ENCODE measurements at regions not wholly inside any gene's neighbourhood (a gene's known extent, or its start where the extent isn't known, plus 50 kb on each side); places are given as distances from the start of the nearest gene placed in this dataset.

DNA sequence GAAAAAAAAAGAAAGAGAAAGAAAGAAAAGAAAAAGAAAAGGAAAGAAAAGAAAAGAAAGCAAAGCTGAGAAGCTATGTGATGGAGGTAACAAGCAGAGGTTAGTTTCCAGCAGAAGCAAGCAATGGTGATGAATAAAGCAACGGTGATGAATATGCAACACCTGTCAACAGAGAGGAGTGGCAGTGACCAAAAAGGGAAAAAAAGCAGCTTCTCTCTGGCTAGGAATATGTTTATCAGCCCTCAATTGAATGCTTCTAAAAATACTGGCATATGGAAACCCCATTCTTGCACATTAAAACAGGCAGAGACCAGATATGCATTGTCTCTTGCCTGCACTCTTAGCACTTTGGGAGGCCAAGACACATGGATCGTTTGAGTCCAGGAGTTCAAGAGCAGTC is 100.9 kb downstream of the GJA1 start:
- Histone ChIP-seq H3K4me2 (ENCODE audit: low read length) (no peak overlapping the region), H3K9ac (no peak overlapping the region), H3K4me3 (ENCODE audit: low read depth, low read length) (no peak overlapping the region), H3K36me3 (ENCODE audit: control insufficient read depth, insufficient read depth, low read length) (no peaks in the 10 kb centered on the region), H3K27ac (no peak overlapping the region), H3K9me3 (ENCODE audit: control insufficient read depth, low read length) (peaks cover 2% of the 10 kb centered on the region), H3K4me1 (peaks cover 6% of the 10 kb centered on the region), H3K79me2 (no peaks in the 10 kb centered on the region), H2AFZ (peak overlapping the region; percentile 40), H3K27me3 (ENCODE audit: control insufficient read depth, insufficient read depth, low read length) (no peaks in the 10 kb centered on the region)
- TF ChIP-seq, protein P1, sequence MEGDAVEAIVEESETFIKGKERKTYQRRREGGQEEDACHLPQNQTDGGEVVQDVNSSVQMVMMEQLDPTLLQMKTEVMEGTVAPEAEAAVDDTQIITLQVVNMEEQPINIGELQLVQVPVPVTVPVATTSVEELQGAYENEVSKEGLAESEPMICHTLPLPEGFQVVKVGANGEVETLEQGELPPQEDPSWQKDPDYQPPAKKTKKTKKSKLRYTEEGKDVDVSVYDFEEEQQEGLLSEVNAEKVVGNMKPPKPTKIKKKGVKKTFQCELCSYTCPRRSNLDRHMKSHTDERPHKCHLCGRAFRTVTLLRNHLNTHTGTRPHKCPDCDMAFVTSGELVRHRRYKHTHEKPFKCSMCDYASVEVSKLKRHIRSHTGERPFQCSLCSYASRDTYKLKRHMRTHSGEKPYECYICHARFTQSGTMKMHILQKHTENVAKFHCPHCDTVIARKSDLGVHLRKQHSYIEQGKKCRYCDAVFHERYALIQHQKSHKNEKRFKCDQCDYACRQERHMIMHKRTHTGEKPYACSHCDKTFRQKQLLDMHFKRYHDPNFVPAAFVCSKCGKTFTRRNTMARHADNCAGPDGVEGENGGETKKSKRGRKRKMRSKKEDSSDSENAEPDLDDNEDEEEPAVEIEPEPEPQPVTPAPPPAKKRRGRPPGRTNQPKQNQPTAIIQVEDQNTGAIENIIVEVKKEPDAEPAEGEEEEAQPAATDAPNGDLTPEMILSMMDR (IDR thresholded peaks at IDR 0.05), result no peak

DNA sequence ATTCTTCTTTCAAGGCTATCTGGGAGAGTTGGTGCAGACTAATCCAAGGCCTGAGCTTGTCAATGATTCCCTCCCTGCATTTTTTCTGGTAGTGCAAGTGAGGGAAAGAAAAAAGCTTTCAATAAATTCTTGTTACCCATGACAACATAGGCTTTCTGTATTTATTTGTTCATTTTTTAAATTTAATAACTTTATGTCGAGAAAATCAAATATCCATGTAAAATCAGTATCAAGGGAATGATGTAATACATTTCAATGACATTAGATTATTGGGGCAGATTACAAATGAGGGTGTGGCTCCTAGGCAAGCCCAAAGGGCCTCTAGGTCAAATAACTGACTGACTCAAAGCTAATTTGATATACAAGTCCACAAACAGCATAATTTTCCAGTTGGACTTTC is 104.0 kb downstream of the GJA1 start:
- Histone ChIP-seq H3K9me3 (ENCODE audit: control insufficient read depth, low read length) (no peaks in the 10 kb centered on the region), H3K36me3 (ENCODE audit: control insufficient read depth, insufficient read depth, low read length) (no peaks in the 10 kb centered on the region), H3K27ac (no peak overlapping the region), H3K9ac (no peak overlapping the region), H3K4me1 (peaks cover 6% of the 10 kb centered on the region), H3K79me2 (no peaks in the 10 kb centered on the region), H3K4me2 (ENCODE audit: low read length) (no peak overlapping the region), H3K27me3 (ENCODE audit: control insufficient read depth, insufficient read depth, low read length) (no peaks in the 10 kb centered on the region), H2AFZ (no peak overlapping the region), H3K4me3 (ENCODE audit: low read depth, low read length) (no peak overlapping the region)
- TF ChIP-seq, protein P1 (IDR thresholded peaks at IDR 0.05), result no peak

DNA sequence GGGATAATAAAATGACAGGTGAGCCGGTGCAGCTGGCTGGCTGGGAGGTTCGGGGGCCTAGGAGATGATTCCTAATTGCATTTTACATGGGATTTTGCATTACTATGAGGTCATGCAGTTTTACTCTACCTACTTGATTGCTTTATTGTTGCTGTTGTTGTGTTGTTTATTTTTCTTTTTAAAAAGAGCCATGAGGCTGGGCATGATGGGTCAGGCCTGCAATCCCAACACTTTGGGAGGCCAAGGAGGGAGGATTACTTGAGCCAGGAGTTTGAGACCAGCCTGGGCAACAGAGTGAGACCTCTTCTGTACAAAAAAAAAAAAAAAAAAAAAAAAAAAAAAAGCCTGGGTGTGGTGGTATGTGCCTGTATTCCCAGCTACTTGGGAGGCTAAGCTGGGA is 104.8 kb downstream of the GJA1 start:
- Histone ChIP-seq H3K4me3 (ENCODE audit: low read depth, low read length) (no peak overlapping the region), H3K9me3 (ENCODE audit: control insufficient read depth, low read length) (no peaks in the 10 kb centered on the region), H3K27ac (no peak overlapping the region), H3K4me1 (peaks cover 6% of the 10 kb centered on the region), H3K4me2 (ENCODE audit: low read length) (no peak overlapping the region), H2AFZ (no peak overlapping the region), H3K9ac (no peak overlapping the region), H3K79me2 (no peaks in the 10 kb centered on the region), H3K36me3 (ENCODE audit: control insufficient read depth, insufficient read depth, low read length) (no peaks in the 10 kb centered on the region), H3K27me3 (ENCODE audit: control insufficient read depth, insufficient read depth, low read length) (no peaks in the 10 kb centered on the region)
- TF ChIP-seq, protein P1 (IDR thresholded peaks at IDR 0.05), result no peak

DNA sequence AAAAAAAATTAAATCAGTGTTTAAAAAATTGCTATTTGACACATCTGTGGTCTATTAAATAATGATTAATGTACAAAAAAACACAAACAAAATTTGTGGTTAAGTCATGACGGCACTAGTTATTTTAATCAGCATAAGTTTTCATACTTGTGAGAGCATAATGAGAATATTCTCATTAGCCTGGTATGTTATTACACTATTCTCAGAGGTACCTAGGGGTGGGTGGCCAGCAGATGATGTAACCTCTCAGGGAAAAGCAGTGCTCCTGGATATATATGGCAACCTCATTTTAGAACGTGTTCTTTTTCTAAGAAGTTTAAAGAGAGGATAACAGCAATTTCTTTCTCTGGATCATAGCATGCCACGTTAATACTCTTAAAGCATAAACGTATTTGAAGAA is 109.2 kb downstream of the GJA1 start:
- H3K79me2 ChIP-seq, result no peaks in the 10 kb centered on the region
- no peak overlapping the region for H3K4me2 ChIP-seq (ENCODE audit: low read length)
- no peaks in the 10 kb centered on the region for H3K9me3 ChIP-seq (ENCODE audit: control insufficient read depth, low read length)
- no peak overlapping the region for H3K4me3 ChIP-seq (ENCODE audit: low read depth, low read length)
- H3K9ac ChIP-seq, result no peak overlapping the region
- TF ChIP-seq, protein P1 (IDR thresholded peaks at IDR 0.05), result no peak
- no peak overlapping the region for H3K27ac ChIP-seq
- no peak overlapping the region for H2AFZ ChIP-seq
- no peaks in the 10 kb centered on the region for H3K36me3 ChIP-seq (ENCODE audit: control insufficient read depth, insufficient read depth, low read length)
- no peaks in the 10 kb centered on the region for H3K27me3 ChIP-seq (ENCODE audit: control insufficient read depth, insufficient read depth, low read length)
- no peaks in the 10 kb centered on the region for H3K4me1 ChIP-seq

DNA sequence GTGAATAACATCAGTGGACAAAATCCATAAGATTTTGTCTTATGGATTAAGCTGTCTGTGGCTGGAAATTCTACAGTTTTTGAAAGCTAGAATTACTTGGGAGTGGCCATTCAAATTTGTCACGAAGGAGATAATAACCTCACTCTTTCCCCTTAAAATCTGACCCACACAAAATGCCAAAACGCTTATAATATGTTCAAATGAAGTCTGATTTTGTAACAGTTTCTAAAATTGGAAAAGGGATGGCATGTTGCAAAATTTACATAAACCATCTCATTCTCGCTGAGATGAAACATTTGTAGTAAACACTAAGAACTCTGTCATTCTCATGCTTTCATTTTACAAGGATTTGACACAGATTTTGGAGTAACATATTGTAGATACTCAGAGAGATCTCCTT is 112.7 kb downstream of the GJA1 start:
- TF ChIP-seq, protein P1 (IDR thresholded peaks at IDR 0.05), result no peak
- Histone ChIP-seq H3K4me3 (ENCODE audit: low read depth, low read length) (no peak overlapping the region), H3K4me1 (peaks cover 3% of the 10 kb centered on the region), H3K9ac (no peak overlapping the region), H3K9me3 (ENCODE audit: control insufficient read depth, low read length) (no peaks in the 10 kb centered on the region), H3K36me3 (ENCODE audit: control insufficient read depth, insufficient read depth, low read length) (no peaks in the 10 kb centered on the region), H3K27ac (no peak overlapping the region), H3K79me2 (no peaks in the 10 kb centered on the region), H2AFZ (no peak overlapping the region), H3K4me2 (ENCODE audit: low read length) (no peak overlapping the region), H3K27me3 (ENCODE audit: control insufficient read depth, insufficient read depth, low read length) (no peaks in the 10 kb centered on the region)

Data from parathyroid adenoma (tissue), 2 donors.